ENCODE measurements at regions not wholly inside any gene's neighbourhood (a gene's known extent, or its start where the extent isn't known, plus 50 kb on each side); places are given as distances from the start of the nearest gene placed in this dataset.

DNA sequence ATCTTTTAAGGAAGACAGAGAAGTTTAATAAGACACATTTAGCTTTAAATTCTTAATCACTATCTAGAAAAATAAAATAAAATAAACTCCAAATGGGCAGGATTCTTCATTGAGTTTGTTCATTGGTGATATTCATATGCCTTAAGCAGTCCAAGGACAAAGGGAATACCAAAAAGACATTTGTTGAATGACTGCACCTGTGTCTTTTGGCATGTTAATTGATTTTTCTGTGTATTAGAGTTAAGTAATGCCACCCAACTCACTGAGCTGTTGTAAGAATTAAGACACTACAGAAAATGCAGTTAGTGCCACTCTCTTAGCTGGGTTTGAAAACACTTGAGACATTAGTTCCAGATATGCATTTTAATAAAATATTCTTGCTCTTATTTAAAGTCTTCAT lies 683.6 kb upstream of the ROBO1 start:
- H3K36me3 ChIP-seq: no peaks in the 10 kb centered on the region
- no peaks in the 10 kb centered on the region for H3K4me1 ChIP-seq (ENCODE audit: insufficient read depth)
- no peak overlapping the region for H3K27ac ChIP-seq
- no peaks in the 10 kb centered on the region for H3K27me3 ChIP-seq
- H3K9me3 ChIP-seq: no peaks in the 10 kb centered on the region
- intact Hi-C loops (cut with DNase I): no loop called here
- no peak for DNase-seq
- H3K4me3 ChIP-seq: no peak overlapping the region
- TF ChIP-seq POLR2A (IDR thresholded peaks at IDR 0.05): no peak
- TF ChIP-seq CTCF (IDR thresholded peaks at IDR 0.05): no peak
- TF ChIP-seq EP300 (IDR thresholded peaks at IDR 0.05): no peak

GRCh38 chr3:80445641-80446040 lies 677.8 kb upstream of the ROBO1 start:
- Histone ChIP-seq H3K27ac (no peak overlapping the region), H3K27me3 (no peaks in the 10 kb centered on the region), H3K9me3 (no peaks in the 10 kb centered on the region), H3K36me3 (no peaks in the 10 kb centered on the region), H3K4me1 (ENCODE audit: insufficient read depth) (no peaks in the 10 kb centered on the region), H3K4me3 (no peak overlapping the region)
- DNase-seq: no peak
- intact Hi-C loops (cut with DNase I): no loop called here
- WGBS, 3 donors: 73 to 85% (median 75%) methylated on average over 5 of the region's 5 CpGs
- TF ChIP-seq EP300 (IDR thresholded peaks at IDR 0.05) (no peak), POLR2A (IDR thresholded peaks at IDR 0.05) (no peak), CTCF (IDR thresholded peaks at IDR 0.05) (no peak)

DNA sequence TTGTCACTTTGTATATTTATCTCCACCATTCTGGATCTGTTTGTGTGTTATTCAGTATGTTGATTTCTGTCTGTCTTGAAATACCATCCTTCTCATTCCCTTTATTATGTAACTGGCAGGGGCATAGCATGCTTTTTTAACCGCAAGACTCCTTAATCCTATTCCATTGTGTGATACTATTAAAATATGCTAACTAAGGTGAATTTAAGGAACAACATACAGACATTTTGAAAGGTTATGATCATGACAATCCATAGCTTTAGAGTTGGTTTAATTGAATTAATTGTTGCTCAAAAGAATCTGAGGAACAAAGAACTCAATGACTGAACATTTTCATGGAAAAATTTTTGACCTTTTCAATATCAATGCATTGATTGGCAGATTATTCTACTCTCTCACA lies 677.3 kb upstream of the ROBO1 start:
- Histone ChIP-seq H3K27ac (no peak overlapping the region), H3K36me3 (no peaks in the 10 kb centered on the region), H3K27me3 (no peaks in the 10 kb centered on the region), H3K4me1 (ENCODE audit: insufficient read depth) (no peaks in the 10 kb centered on the region), H3K4me3 (no peak overlapping the region), H3K9me3 (no peaks in the 10 kb centered on the region)
- 93 to 95% (median 93%) methylated on average over 1 of the region's 1 CpG for WGBS, 3 donors
- intact Hi-C loops (cut with DNase I): no loop called here
- TF ChIP-seq CTCF (IDR thresholded peaks at IDR 0.05) (no peak), POLR2A (IDR thresholded peaks at IDR 0.05) (no peak), EP300 (IDR thresholded peaks at IDR 0.05) (no peak)
- no peak for DNase-seq

GRCh38 chr3:80439490-80439889 lies 671.7 kb upstream of the ROBO1 start:
- H3K4me3 ChIP-seq: no peak overlapping the region
- no peak overlapping the region for H3K27ac ChIP-seq
- H3K27me3 ChIP-seq: no peaks in the 10 kb centered on the region
- TF ChIP-seq CTCF (IDR thresholded peaks at IDR 0.05) (no peak), POLR2A (IDR thresholded peaks at IDR 0.05) (no peak), EP300 (IDR thresholded peaks at IDR 0.05) (no peak)
- intact Hi-C loops (cut with DNase I): no loop called here
- 71 to 82% (median 76%) methylated on average over 4 of the region's 4 CpGs for WGBS, 3 donors
- no peaks in the 10 kb centered on the region for H3K36me3 ChIP-seq
- no peak for DNase-seq
- no peaks in the 10 kb centered on the region for H3K4me1 ChIP-seq (ENCODE audit: insufficient read depth)
- H3K9me3 ChIP-seq: no peaks in the 10 kb centered on the region

- 81 to 83% (median 81%) methylated on average over 3 of the region's 3 CpGs for WGBS, 3 donors
- Histone ChIP-seq H3K27ac (no peak overlapping the region), H3K27me3 (no peaks in the 10 kb centered on the region), H3K4me1 (ENCODE audit: insufficient read depth) (no peaks in the 10 kb centered on the region), H3K9me3 (no peaks in the 10 kb centered on the region), H3K36me3 (no peaks in the 10 kb centered on the region), H3K4me3 (no peak overlapping the region)
- no peak for DNase-seq
- intact Hi-C loops (cut with DNase I): no loop called here
- no peak for TF ChIP-seq POLR2A (IDR thresholded peaks at IDR 0.05)
- no peak for TF ChIP-seq EP300 (IDR thresholded peaks at IDR 0.05)
Observed at GRCh38 chr3:80434366-80434765, 666.6 kb upstream of the ROBO1 start.

Measured in ovary (tissue), 7 donors.